Cardiac fibroblast (primary cell): ENCODE measurements at regions not wholly inside any gene's neighbourhood (a gene's known extent, or its start where the extent isn't known, plus 50 kb on each side); places are given as distances from the start of the nearest gene placed in this dataset.

Experiments used
- DNase-seq, 2 donors: peaks; one replicate each; pipeline versions ENCODE4 v3.0.0 to v3.0.0-alpha.2; 2010; ENCODE audit warnings: low read depth in 2 of 2
- H3K4me3 ChIP-seq, 2 donors: replicated peaks in 1 of 2; 1 replicate in 1 of 2; 2 replicates in 1 of 2; pipeline ENCODE4 v1.5.1; 2011; ENCODE audit warnings: low read depth in 2 of 2, low read length in 2 of 2, mild to moderate bottlenecking in 2 of 2, moderate library complexity in 1 of 2
- CTCF ChIP-seq: IDR thresholded peaks from one replicate; pipeline ENCODE4 v1.5.1; 2011; ENCODE audit warnings: low read depth, mild to moderate bottlenecking, low read length, inconsistent platforms

- no peak for TF ChIP-seq CTCF
- no peak overlapping the region for H3K4me3 ChIP-seq
- no peak for DNase-seq
Measured at GRCh38 chr5:61731946-61732314, 399.9 kb downstream of the ZSWIM6 start.

- TF ChIP-seq CTCF, result no peak
- peak in 1 of 2 donors; percentile 6 for DNase-seq
- H3K4me3 ChIP-seq, result no peak overlapping the region
Measured at GRCh38 chr5:61732369-61732768, 400.3 kb downstream of the ZSWIM6 start.

GRCh38 chr5:61732796-61733195, 400.7 kb downstream of the ZSWIM6 start:
- H3K4me3 ChIP-seq, result no peak overlapping the region
- TF ChIP-seq CTCF, result no peak
- no peak for DNase-seq

- no peak overlapping the region for H3K4me3 ChIP-seq
- no peak for TF ChIP-seq CTCF
- no peak for DNase-seq
Measured at GRCh38 chr5:61734001-61734400, 401.9 kb downstream of the ZSWIM6 start.

- no peak for TF ChIP-seq CTCF
- DNase-seq, result no peak
- H3K4me3 ChIP-seq, result no peak overlapping the region
Measured at GRCh38 chr5:61734966-61735365, 402.9 kb downstream of the ZSWIM6 start.

- no peak for TF ChIP-seq CTCF
- no peak for DNase-seq
- H3K4me3 ChIP-seq, result no peak overlapping the region
Measured at GRCh38 chr5:61735531-61735930, 403.5 kb downstream of the ZSWIM6 start.

- no peak for TF ChIP-seq CTCF
- H3K4me3 ChIP-seq, result no peak overlapping the region
- no peak for DNase-seq
Measured at GRCh38 chr5:61735995-61736394, 403.9 kb downstream of the ZSWIM6 start.
